ENCODE measurements at regions not wholly inside any gene's neighbourhood (a gene's known extent, or its start where the extent isn't known, plus 50 kb on each side); places are given as distances from the start of the nearest gene placed in this dataset.

GRCh38 chr3:23644099-23644498, 161.7 kb upstream of the UBE2E1 start:
- no peak for DNase-seq

GRCh38 chr3:23644676-23645075, 161.1 kb upstream of the UBE2E1 start:
- no peak for DNase-seq

DNA sequence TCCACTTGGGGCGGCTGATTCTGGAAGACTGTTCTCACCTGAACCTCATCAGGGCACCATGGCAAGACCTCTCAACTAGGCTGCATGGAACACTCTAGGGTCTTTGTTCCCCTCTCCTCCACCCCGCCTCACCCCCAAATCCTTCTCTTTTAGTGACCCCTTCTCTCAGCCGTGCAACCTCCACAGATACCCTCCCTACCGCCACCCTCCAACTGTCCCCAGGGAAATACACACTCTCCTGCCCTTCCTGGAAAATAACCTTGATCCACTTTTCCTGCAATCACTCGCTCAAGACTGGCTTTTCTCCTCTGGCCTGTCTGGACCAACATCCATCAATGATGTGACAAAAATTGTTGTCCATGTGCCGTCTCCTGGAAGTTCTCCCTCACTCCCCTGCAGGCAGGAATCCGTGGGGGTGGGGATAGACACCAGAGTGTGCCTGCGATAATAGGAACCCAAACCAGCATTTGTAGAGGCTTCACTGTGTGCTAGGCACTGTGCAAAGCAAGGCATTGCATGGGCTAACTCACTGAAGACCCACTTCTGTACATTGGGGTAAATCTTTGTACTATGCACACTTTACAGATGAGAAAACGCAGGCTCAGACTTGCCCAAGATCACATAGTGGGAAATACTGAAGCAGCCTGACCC, 160.1 kb upstream of the UBE2E1 start:
- no peak for DNase-seq

DNA sequence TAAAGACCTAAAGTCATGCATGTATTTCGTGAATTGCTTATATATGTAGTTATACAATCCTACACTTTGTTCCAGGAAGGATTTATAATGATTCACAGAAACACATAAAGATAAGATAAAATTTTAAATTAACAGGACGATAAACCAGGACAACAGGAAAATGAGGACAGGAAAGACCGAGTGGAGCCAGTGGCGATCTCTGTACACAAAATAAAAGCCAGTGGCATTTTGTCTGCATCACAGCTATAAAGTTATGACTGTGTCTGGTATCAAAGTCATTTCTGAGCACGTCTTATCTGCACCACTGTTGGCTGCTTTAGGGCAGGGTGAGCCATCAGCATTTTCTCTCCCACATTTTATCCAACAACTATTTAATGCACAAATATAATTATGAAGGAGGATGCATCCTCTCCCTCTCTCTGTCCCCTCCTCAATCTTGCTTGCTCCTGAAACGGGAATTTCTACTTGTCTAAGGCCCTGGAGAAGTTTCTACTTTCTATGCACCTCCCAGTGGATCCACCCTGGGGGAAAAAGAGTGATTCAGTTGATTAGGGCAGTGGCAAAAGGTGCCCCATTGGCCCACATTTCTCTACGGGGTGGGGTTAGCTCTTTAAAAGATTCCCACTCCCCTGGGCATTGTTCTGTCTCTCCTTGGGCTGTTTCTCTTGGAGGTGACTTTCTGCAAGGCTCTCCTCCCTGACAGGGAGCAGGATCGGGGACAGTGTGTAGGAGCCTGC, 159.4 kb upstream of the UBE2E1 start:
- DNase-seq = no peak

GRCh38 chr3:23647706-23648258, 158.0 kb upstream of the UBE2E1 start:
- DNase-seq = no peak

DNA sequence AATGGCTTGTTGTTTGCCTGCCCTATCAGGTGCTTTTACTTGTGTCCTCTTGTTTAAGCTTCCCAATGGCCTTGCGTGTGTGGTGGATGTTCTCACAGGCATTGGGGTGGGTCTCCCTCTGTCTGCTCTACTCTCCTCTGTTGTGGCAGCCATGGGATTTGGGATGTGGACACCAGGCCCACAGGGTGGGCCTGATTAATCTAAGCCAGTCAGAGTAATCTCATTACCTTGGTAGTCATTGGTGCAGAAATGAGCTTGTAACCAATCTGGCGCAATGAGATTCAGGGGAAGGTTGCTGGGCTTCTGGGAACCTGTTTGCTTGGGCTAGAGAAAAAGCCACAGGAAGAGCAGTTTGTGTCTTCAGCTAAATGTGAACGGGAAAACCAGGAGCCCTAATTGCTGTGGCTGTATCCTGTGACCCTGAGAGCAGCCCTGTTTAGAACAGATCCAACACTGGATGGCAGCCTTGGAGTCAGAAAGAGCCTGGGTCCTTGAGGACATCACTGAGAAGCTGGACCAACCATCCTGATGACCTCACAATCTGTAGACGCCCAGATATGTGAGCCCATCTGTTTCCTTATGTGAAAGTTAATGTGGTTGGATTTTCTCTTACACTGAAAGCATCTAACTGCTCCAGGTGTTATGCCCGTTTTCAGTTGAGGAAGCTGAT, 157.3 kb upstream of the UBE2E1 start:
- no peak for DNase-seq

DNA sequence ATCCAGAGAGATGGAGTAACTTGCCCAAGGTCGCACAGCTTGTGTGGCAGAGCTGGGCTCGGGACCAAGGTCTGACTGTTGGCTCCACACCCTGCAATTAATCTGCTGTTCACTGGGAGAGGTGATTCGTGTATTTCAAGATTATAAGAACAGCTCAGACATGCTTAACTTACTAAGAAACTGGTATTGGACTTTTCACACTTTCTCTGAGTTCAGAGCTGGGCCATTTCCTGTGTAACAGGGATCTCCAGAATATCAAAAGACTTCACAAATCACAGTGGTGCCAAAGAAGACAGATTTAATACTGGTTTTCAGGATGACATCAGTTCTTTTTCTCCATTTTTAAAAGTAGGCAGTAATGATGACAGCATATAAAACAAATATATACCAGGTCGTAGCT, 156.8 kb upstream of the UBE2E1 start:
- no peak for DNase-seq

DNA sequence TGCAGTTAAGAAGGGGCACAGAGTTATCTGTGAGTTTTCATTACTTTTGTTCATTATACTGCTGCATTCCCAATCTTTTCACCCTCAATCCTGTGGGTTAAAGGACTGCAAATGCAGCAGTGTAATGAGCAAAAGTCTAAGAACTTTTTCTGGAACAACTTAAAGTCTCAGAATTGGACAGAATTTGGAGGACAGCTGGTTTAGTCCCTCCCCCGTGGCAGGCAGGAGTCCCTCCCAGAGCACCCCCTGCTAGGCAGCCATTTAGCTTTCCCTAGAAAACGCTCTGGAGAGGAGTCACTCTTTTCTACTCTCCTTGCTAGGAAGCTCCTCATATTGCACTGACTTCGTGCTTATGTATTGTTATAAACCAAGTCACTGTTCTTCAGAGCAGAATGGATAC, 156.3 kb upstream of the UBE2E1 start:
- no peak for DNase-seq

GRCh38 chr3:23650371-23651140, 155.2 kb upstream of the UBE2E1 start:
- no peak for DNase-seq

DNA sequence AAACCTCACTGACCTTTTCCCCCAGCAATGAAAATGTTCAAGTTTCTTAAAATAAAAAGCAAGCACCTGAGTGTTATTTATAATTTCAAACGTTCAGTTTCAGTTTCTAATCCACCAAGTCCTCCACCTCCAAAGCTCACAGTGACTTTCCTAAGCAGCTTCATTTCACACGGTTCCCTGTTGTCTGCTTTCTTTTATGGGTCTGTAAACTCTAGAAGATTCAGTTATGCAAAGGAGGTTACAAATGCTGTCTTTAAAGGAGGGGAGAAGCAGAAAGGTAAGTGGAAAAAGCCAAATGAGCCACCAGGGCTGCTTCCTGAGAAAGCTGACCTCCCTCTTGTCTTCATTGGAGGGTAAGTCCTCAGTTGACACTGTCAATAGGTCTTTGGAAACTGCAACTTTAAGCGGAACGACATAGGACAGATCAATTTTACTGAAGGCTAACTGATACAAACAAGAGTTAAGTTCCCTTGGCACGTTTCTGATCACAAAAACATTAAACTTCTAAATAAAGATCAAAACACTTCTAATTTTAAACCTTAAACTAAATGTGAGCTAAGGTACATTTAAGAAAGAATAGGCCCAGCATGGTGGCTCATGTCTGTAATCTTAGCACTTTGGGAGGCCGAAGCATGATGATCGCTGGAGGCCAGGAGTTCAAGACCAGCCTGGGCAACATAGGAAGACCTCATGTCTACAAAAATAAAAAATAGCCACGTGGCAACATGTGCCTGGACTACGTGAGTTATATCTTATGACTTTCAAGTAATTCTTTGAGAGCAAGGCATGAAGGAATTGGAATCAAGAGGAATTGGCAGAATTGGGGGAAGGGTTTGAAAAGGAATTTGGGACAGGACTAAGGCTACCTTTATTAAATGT, 151.9 kb upstream of the UBE2E1 start:
- no peak for DNase-seq

- no peak for DNase-seq
These were observed 151.2 kb upstream of the UBE2E1 start for GRCh38 chr3:23654571-23654970.

DNA sequence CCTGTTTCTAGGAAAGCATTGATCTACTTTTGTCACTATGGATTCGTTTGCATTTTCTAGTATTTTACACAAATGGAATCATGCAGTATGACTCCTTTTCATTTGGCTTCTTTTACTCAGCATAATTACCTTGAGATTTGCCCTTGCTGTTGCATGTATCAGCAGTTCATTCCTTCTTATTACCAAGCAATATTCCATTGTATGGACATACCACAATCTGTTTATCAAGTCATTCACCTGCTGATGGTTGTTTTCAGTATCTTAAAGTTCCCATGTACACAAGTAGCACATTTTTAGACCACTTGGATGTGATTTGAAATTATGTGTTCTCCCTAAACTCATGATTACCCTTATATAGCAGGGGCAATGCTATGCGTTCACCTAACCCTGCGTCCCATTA, 150.0 kb upstream of the UBE2E1 start:
- no peak for DNase-seq

DNA sequence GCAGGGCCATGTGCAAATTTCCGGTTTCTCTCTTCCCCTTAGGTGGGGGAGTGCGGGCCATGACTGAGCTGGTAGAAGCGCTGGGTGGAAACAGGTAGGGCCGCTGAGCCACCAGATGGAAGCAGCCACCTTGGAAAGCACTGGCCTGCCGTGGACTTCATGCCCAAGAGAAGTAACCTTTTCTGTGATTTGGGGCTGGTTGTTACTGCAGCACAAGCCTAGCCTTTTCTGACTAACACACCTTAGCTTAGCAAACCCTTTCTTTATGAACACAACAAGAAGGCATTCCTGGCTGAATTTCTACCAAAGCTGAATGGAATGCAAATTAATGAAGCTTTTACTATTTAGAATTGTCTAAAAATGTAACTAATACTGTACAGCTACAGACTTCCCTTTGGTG, 149.6 kb upstream of the UBE2E1 start:
- DNase-seq = no peak

GRCh38 chr3:23656821-23657220, 148.9 kb upstream of the UBE2E1 start:
- no peak for DNase-seq

DNA sequence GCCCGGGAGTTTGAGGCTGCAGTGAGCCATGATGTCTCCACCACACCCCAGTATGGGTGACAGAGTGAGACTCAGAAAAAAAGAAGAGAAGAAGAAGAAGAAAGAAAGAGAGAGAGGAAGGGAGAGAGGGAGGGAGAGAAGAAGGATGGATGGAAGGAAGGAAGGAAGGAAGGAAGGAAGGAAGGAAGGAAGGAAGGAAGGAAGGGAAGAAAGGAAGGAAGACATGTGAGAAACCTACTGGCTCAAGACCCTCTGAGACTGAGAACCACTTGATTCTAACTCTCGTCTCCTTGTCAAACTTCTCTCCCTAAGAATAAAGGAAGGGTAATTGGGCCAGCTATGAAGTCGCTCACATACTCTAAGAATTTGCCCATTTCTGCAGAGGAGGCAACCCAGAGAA, 148.1 kb upstream of the UBE2E1 start:
- no peak for DNase-seq

DNA sequence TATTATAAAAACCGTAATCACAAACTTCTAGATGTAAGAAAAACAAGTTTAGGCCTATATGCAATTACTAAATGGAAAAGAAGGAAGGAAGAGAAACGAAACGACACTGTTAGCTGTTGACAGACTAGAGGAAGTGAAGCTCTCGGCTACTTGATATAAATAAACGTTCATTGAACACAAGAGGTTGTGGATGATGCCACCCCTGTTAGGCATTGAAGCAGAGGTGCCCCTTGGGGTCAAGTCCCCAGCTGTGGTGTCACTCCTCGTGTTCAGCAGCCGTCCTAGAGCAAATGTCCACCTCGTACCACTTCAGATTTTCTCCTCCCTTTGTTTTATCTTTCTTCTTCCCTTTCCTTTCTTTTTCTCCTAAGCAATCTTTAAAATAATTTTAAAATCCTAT, 146.5 kb upstream of the UBE2E1 start:
- DNase-seq = peak; percentile 25

- DNase-seq = no peak
These were observed 145.8 kb upstream of the UBE2E1 start for GRCh38 chr3:23659840-23660430.

DNA sequence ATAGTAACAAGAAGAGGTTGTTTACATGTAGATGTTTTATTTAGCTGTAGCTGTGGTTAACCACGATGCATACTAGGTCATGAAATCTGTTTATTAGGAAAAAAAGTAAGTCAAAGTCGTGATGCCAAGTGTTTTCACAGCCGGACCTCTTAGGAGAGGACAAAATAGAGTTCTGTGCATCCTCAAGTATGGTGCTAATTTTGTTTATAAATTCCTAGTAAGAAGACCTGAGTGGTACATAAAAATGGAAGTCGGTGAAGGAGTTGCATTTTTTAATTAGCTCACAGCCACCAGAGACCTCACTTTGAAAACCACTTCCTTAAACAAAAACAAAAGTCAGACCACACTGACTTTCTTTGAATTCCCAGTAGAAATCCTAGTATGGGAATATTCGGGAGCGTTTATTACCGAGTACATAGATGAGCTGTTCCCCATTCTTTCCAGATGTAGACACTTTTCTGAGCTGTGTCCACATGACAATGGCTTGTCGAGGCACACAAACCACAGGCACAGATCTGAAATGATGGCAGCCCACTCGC, 143.6 kb upstream of the UBE2E1 start:
- DNase-seq = no peak

- no peak for DNase-seq
These were observed 142.5 kb upstream of the UBE2E1 start for GRCh38 chr3:23663246-23663645.

DNA sequence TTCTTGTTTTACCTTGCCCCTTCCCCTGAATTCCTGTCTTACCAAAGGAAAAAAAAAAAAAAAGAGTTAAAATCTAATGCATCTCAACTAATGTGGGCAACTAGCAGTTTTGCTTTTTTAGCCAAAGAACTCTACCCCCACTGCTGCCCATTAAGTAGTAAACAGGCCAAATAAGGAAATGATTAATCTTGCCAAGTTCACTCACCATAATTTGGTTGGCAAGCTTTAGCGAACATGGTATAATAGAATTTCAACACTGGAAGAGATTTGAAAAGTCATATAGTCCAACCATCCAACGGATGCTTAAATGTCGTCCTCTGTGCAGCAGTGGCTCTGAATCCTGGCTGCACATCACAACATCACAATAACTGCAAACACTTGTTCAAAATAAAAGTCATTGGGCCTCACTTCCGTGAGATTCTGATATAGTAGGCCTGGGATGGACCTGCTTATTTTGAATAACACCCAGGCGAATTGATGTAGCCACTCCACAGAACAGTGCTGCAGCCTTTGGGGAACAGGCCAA, 142.0 kb upstream of the UBE2E1 start:
- no peak for DNase-seq

DNA sequence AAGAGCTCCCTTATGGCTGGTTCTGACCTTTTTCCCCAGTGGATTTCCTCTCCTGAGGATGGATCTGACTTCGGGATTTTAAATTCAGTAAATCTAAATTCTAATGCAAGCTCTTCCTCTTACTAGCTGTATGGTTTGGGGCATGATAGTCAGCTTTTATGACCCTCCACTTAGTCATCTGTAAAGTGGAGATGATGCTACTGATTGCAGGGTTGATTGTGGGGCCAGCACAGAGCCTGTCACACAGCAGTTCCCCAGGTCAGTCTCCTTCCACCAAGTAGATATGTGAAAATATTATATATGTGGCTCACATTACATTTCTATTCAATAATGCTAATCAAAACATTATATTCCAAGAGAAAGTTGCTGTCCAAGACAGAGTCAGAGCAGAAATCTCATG, 141.3 kb upstream of the UBE2E1 start:
- DNase-seq = no peak
